Trophoblast cell (in vitro differentiated cells and primary cell): ENCODE measurements at regions not wholly inside any gene's neighbourhood (a gene's known extent, or its start where the extent isn't known, plus 50 kb on each side); places are given as distances from the start of the nearest gene placed in this dataset.

ENCODE experiments used
- DNase-seq, 2 donors: peaks; one replicate each; pipeline ENCODE4 v3.0.0-alpha.2; 2016
- H2AFZ ChIP-seq: 2 replicates; pipeline ENCODE4 v1.6.1; 2013; ENCODE audit warnings: low read length, moderate library complexity, mild to moderate bottlenecking; ENCODE audit not compliant: insufficient read depth, poor library complexity
- H2AK5ac ChIP-seq: 2 replicates; pipeline ENCODE4 v1.6.1; 2013; ENCODE audit warnings: mild to moderate bottlenecking, low read length
- H2BK120ac ChIP-seq: 2 replicates; pipeline ENCODE4 v1.6.1; 2013; ENCODE audit warnings: low read length, mild to moderate bottlenecking, moderate library complexity; ENCODE audit not compliant: insufficient read depth, poor library complexity
- H2BK12ac ChIP-seq: 2 replicates; pipeline ENCODE4 v1.6.1; 2013; ENCODE audit warnings: mild to moderate bottlenecking, low read length, moderate library complexity
- H2BK5ac ChIP-seq: 2 replicates; pipeline ENCODE4 v1.6.1; 2013; ENCODE audit warnings: low read length, low read depth, moderate library complexity, mild to moderate bottlenecking; ENCODE audit not compliant: poor library complexity
- H3K14ac ChIP-seq: 2 replicates; pipeline ENCODE4 v1.6.1; 2013; ENCODE audit warnings: mild to moderate bottlenecking, low read length
- H3K18ac ChIP-seq: 2 replicates; pipeline ENCODE4 v1.6.1; 2013; ENCODE audit warnings: mild to moderate bottlenecking, low read length
- H3K23ac ChIP-seq: 2 replicates; pipeline ENCODE4 v1.6.1; 2013; ENCODE audit warnings: low read length
- H3K27ac ChIP-seq: 2 replicates; pipeline ENCODE4 v1.5.1; 2013; ENCODE audit warnings: low read depth, mild to moderate bottlenecking, inconsistent platforms, low read length, moderate library complexity
- H3K27me3 ChIP-seq: 2 replicates; pipeline ENCODE4 v1.6.1; 2013; ENCODE audit warnings: inconsistent platforms, mild to moderate bottlenecking, low read length, moderate library complexity; ENCODE audit not compliant: insufficient read depth
- H3K36me3 ChIP-seq, 2 experiments: 1 replicate in 1 of 2; 2 replicates in 1 of 2; pipeline ENCODE4 v1.6.1; 2013; ENCODE audit warnings: low read length in 2 of 2, mild to moderate bottlenecking in 2 of 2, moderate library complexity in 1 of 2; ENCODE audit not compliant: insufficient read depth in 2 of 2, control insufficient read depth in 1 of 2
- H3K4ac ChIP-seq: 2 replicates; pipeline ENCODE4 v1.6.1; 2013; ENCODE audit warnings: low read depth, mild to moderate bottlenecking, low read length, moderate library complexity
- H3K4me1 ChIP-seq, 2 experiments: 1 replicate in 1 of 2; 2 replicates in 1 of 2; pipeline ENCODE4 v1.6.1; 2013; ENCODE audit warnings: low read length in 2 of 2, mild to moderate bottlenecking in 2 of 2, moderate library complexity in 1 of 2; ENCODE audit not compliant: insufficient read depth in 2 of 2, control insufficient read depth in 1 of 2
- H3K4me2 ChIP-seq: 2 replicates; pipeline ENCODE4 v1.6.1; 2013; ENCODE audit warnings: inconsistent platforms, mild to moderate bottlenecking, low read length, moderate library complexity
- H3K4me3 ChIP-seq: 2 replicates; pipeline ENCODE4 v1.5.1; 2013; ENCODE audit warnings: mild to moderate bottlenecking, low read depth, low read length, inconsistent platforms
- H3K79me1 ChIP-seq: one replicate; pipeline ENCODE4 v1.6.1; 2013; ENCODE audit warnings: low read length
- H3K79me2 ChIP-seq: 2 replicates; pipeline ENCODE4 v1.6.1; 2013; ENCODE audit warnings: low read length, mild to moderate bottlenecking; ENCODE audit not compliant: control insufficient read depth, insufficient read depth, poor library complexity
- H3K9ac ChIP-seq: 2 replicates; pipeline ENCODE4 v1.6.1; 2013; ENCODE audit warnings: mild to moderate bottlenecking, low read length
- H3K9me3 ChIP-seq: 2 replicates; pipeline ENCODE4 v1.6.1; 2013; ENCODE audit warnings: low read depth, mild to moderate bottlenecking, control low read depth, inconsistent platforms, low read length; ENCODE audit not compliant: insufficient read depth
- H4K12ac ChIP-seq: 2 replicates; pipeline ENCODE4 v1.6.1; 2013; ENCODE audit warnings: low read depth, mild to moderate bottlenecking, low read length, moderate library complexity
- H4K8ac ChIP-seq: 2 replicates; pipeline ENCODE4 v1.6.1; 2013; ENCODE audit warnings: low read depth, mild to moderate bottlenecking, low read length, moderate library complexity
- H4K91ac ChIP-seq: one replicate; pipeline ENCODE4 v1.6.1; 2013; ENCODE audit warnings: low read depth, mild to moderate bottlenecking, low read length, moderate library complexity
- WGBS: extraction: QIAGEN DNeasy Blood & Tissue Kit; methylation state at CpG from one replicate; pipeline ENCODE4 v1.1.7; 2013; ENCODE audit warnings: missing lambda C conversion rate; ENCODE audit not compliant: insufficient read length, insufficient coverage; ENCODE audit errors: extremely low coverage; 5-methylcytosine and 5-hydroxymethylcytosine counted together

- DNase-seq: no peak
- WGBS: no CpG with 5 or more reads among the region's 34 CpGs
- no peak overlapping the region for H3K4me3 ChIP-seq
- no peak overlapping the region for H2BK120ac ChIP-seq
- no peaks in the 10 kb centered on the region for H3K4me1 ChIP-seq
- no peak overlapping the region for H3K4me2 ChIP-seq
- no peak overlapping the region for H4K91ac ChIP-seq
- no peak overlapping the region for H3K14ac ChIP-seq
- no peaks in the 10 kb centered on the region for H3K36me3 ChIP-seq
- H4K8ac ChIP-seq: no peak overlapping the region
- H3K18ac ChIP-seq: no peak overlapping the region
- H2AK5ac ChIP-seq: no peak overlapping the region
- H3K9me3 ChIP-seq: peaks cover 2% of the 10 kb centered on the region
- no peak overlapping the region for H3K23ac ChIP-seq
- H2BK5ac ChIP-seq: no peak overlapping the region
- no peaks in the 10 kb centered on the region for H3K79me1 ChIP-seq
- H4K12ac ChIP-seq: no peak overlapping the region
- H3K27ac ChIP-seq: no peak overlapping the region
- no peak overlapping the region for H3K4ac ChIP-seq
- no peaks in the 10 kb centered on the region for H3K27me3 ChIP-seq
- no peaks in the 10 kb centered on the region for H3K79me2 ChIP-seq
- no peak overlapping the region for H2AFZ ChIP-seq
- H3K9ac ChIP-seq: no peak overlapping the region
- no peak overlapping the region for H2BK12ac ChIP-seq
Measured at GRCh38 chr5:10065428-10066000, 184.2 kb downstream of the ATPSCKMT start.

- no peak overlapping the region for H3K4me2 ChIP-seq
- no peaks in the 10 kb centered on the region for H3K27me3 ChIP-seq
- peaks cover 2% of the 10 kb centered on the region for H3K9me3 ChIP-seq
- H2BK12ac ChIP-seq: no peak overlapping the region
- no peak for DNase-seq
- H3K4me1 ChIP-seq: no peaks in the 10 kb centered on the region
- H2BK5ac ChIP-seq: no peak overlapping the region
- no peak overlapping the region for H4K12ac ChIP-seq
- H4K91ac ChIP-seq: no peak overlapping the region
- H3K9ac ChIP-seq: no peak overlapping the region
- WGBS: no CpG with 5 or more reads among the region's 8 CpGs
- no peak overlapping the region for H3K18ac ChIP-seq
- no peak overlapping the region for H3K23ac ChIP-seq
- no peak overlapping the region for H3K4ac ChIP-seq
- no peak overlapping the region for H4K8ac ChIP-seq
- no peak overlapping the region for H2BK120ac ChIP-seq
- no peak overlapping the region for H3K27ac ChIP-seq
- H3K36me3 ChIP-seq: no peaks in the 10 kb centered on the region
- no peak overlapping the region for H2AK5ac ChIP-seq
- no peak overlapping the region for H3K4me3 ChIP-seq
- no peaks in the 10 kb centered on the region for H3K79me2 ChIP-seq
- H3K79me1 ChIP-seq: no peaks in the 10 kb centered on the region
- no peak overlapping the region for H3K14ac ChIP-seq
- H2AFZ ChIP-seq: no peak overlapping the region
Measured at GRCh38 chr5:10064546-10065195, 185.0 kb downstream of the ATPSCKMT start.

- no peak overlapping the region for H3K27ac ChIP-seq
- no peak overlapping the region for H2AK5ac ChIP-seq
- H3K9ac ChIP-seq: no peak overlapping the region
- DNase-seq: no peak
- H2BK120ac ChIP-seq: no peak overlapping the region
- H3K14ac ChIP-seq: no peak overlapping the region
- H2BK5ac ChIP-seq: no peak overlapping the region
- no peaks in the 10 kb centered on the region for H3K36me3 ChIP-seq
- WGBS: no CpG with 5 or more reads among the region's 12 CpGs
- no peak overlapping the region for H3K4ac ChIP-seq
- no peak overlapping the region for H4K91ac ChIP-seq
- H2AFZ ChIP-seq: no peak overlapping the region
- peaks cover 2% of the 10 kb centered on the region for H3K9me3 ChIP-seq
- H4K8ac ChIP-seq: no peak overlapping the region
- H4K12ac ChIP-seq: no peak overlapping the region
- H3K79me1 ChIP-seq: no peaks in the 10 kb centered on the region
- no peak overlapping the region for H3K4me2 ChIP-seq
- H3K27me3 ChIP-seq: no peaks in the 10 kb centered on the region
- H2BK12ac ChIP-seq: no peak overlapping the region
- no peak overlapping the region for H3K23ac ChIP-seq
- no peak overlapping the region for H3K18ac ChIP-seq
- H3K4me1 ChIP-seq: no peaks in the 10 kb centered on the region
- H3K4me3 ChIP-seq: no peak overlapping the region
- H3K79me2 ChIP-seq: no peaks in the 10 kb centered on the region
Measured at GRCh38 chr5:10063997-10064396, 185.7 kb downstream of the ATPSCKMT start.

- no peak overlapping the region for H3K14ac ChIP-seq
- H3K9ac ChIP-seq: no peak overlapping the region
- no peak overlapping the region for H2AK5ac ChIP-seq
- H3K27me3 ChIP-seq: no peaks in the 10 kb centered on the region
- no peaks in the 10 kb centered on the region for H3K79me2 ChIP-seq
- H4K8ac ChIP-seq: no peak overlapping the region
- no peak overlapping the region for H3K4ac ChIP-seq
- no peak overlapping the region for H4K91ac ChIP-seq
- H2BK12ac ChIP-seq: no peak overlapping the region
- H3K9me3 ChIP-seq: no peaks in the 10 kb centered on the region
- no peak overlapping the region for H3K23ac ChIP-seq
- no peaks in the 10 kb centered on the region for H3K4me1 ChIP-seq
- no peaks in the 10 kb centered on the region for H3K79me1 ChIP-seq
- no peak overlapping the region for H2BK120ac ChIP-seq
- H3K4me3 ChIP-seq: no peak overlapping the region
- no peak overlapping the region for H3K18ac ChIP-seq
- H2AFZ ChIP-seq: no peak overlapping the region
- no peak overlapping the region for H4K12ac ChIP-seq
- H3K4me2 ChIP-seq: no peak overlapping the region
- no peak for DNase-seq
- H2BK5ac ChIP-seq: no peak overlapping the region
- no CpG with 5 or more reads among the region's 5 CpGs for WGBS
- H3K27ac ChIP-seq: no peak overlapping the region
- no peaks in the 10 kb centered on the region for H3K36me3 ChIP-seq
Measured at GRCh38 chr5:10059980-10060379, 189.7 kb downstream of the ATPSCKMT start.
